WERI-Rb-1 (cell line): ENCODE measurements at regions not wholly inside any gene's neighbourhood (a gene's known extent, or its start where the extent isn't known, plus 50 kb on each side); places are given as distances from the start of the nearest gene placed in this dataset.

Source experiments
- DNase-seq: peaks from one replicate; pipeline ENCODE4 v3.0.0-alpha.2; 2020
- H3K27ac ChIP-seq: fragments of 250-450 bp; sonication (Bioruptor Pico); 2 replicates; pipeline ENCODE4 v1.5.1; 2020; ENCODE audit warnings: mild to moderate bottlenecking, moderate library complexity
- H3K27me3 ChIP-seq: fragments of 250-450 bp; sonication (Bioruptor Pico); 2 replicates; pipeline ENCODE4 v1.5.1; 2021; ENCODE audit warnings: mild to moderate bottlenecking, low read depth, moderate library complexity; ENCODE audit not compliant: insufficient read depth, severe bottlenecking
- H3K36me3 ChIP-seq: fragments of 250-450 bp; sonication (Bioruptor Pico); 2 replicates; pipeline ENCODE4 v1.5.1; 2020; ENCODE audit warnings: mild to moderate bottlenecking, moderate library complexity
- H3K4me3 ChIP-seq: 2 replicates; pipeline ENCODE4 v1.5.1; 2011; ENCODE audit warnings: low read depth, mild to moderate bottlenecking, control low read depth, low read length
- H3K9me3 ChIP-seq: fragments of 250-450 bp; sonication (Bioruptor Pico); 2 replicates; pipeline ENCODE4 v1.5.1; 2021; ENCODE audit warnings: mild to moderate bottlenecking, moderate library complexity; ENCODE audit not compliant: severe bottlenecking
- TF ChIP-seq, protein P1 (sequence below): IDR thresholded peaks from 2 replicates; pipeline ENCODE4 v1.5.1; 2011; ENCODE audit warnings: low read depth, mild to moderate bottlenecking, control low read depth, inconsistent platforms, low read length

DNA sequence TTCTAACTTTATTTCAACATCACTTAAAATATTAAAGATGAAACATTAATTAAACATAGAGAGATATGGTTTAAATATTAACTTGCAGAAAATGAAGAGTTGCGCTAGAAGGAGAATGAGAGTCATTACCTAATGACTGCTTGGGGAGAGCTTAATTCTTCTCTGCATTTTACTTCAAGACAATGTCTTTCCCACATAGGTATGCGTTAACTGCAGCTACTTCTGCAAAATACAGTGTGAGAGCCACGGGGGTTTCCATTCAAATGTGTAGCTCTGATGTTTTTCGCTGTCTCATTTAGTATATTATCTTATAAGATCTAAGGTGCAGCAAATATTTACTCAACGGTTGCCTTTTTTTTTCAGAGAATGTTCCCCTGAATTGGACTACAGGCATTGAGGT is 126.7 kb downstream of the TMX3 start:
- no peaks in the 10 kb centered on the region for H3K9me3 ChIP-seq
- no peaks in the 10 kb centered on the region for H3K27me3 ChIP-seq
- no peak for DNase-seq
- H3K36me3 ChIP-seq, result no peaks in the 10 kb centered on the region
- H3K4me3 ChIP-seq, result no peak overlapping the region
- TF ChIP-seq, protein P1, sequence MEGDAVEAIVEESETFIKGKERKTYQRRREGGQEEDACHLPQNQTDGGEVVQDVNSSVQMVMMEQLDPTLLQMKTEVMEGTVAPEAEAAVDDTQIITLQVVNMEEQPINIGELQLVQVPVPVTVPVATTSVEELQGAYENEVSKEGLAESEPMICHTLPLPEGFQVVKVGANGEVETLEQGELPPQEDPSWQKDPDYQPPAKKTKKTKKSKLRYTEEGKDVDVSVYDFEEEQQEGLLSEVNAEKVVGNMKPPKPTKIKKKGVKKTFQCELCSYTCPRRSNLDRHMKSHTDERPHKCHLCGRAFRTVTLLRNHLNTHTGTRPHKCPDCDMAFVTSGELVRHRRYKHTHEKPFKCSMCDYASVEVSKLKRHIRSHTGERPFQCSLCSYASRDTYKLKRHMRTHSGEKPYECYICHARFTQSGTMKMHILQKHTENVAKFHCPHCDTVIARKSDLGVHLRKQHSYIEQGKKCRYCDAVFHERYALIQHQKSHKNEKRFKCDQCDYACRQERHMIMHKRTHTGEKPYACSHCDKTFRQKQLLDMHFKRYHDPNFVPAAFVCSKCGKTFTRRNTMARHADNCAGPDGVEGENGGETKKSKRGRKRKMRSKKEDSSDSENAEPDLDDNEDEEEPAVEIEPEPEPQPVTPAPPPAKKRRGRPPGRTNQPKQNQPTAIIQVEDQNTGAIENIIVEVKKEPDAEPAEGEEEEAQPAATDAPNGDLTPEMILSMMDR, result no peak
- no peak overlapping the region for H3K27ac ChIP-seq

- TF ChIP-seq, protein P1, result no peak
- Histone ChIP-seq H3K4me3 (no peak overlapping the region), H3K9me3 (no peaks in the 10 kb centered on the region), H3K36me3 (no peaks in the 10 kb centered on the region), H3K27me3 (no peaks in the 10 kb centered on the region), H3K27ac (no peak overlapping the region)
- DNase-seq, result no peak
Measured at GRCh38 chr18:68583685-68584084, 131.2 kb downstream of the TMX3 start.

DNA sequence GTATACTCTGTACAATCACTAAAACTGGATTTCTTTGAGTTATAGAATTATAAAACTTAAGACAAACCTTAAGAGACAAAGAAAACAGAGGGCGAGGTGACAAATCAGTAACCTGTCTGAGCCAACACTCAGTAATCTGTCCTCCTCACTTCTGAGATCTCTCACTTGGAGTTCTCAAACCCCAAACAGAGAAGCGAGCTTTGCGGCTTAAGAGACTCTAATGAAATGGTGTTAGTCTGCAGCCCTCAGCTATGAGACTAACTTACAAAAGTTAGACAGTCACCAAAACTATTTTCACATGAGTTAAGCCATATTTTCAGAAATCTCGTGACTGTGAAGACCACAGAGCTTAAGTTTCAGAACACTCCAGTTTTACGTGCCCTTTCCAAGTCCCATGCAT is 140.6 kb downstream of the TMX3 start:
- TF ChIP-seq, protein P1, result no peak
- H3K27ac ChIP-seq, result no peak overlapping the region
- H3K9me3 ChIP-seq, result no peaks in the 10 kb centered on the region
- H3K4me3 ChIP-seq, result no peak overlapping the region
- no peak for DNase-seq
- no peaks in the 10 kb centered on the region for H3K36me3 ChIP-seq
- no peaks in the 10 kb centered on the region for H3K27me3 ChIP-seq

DNA sequence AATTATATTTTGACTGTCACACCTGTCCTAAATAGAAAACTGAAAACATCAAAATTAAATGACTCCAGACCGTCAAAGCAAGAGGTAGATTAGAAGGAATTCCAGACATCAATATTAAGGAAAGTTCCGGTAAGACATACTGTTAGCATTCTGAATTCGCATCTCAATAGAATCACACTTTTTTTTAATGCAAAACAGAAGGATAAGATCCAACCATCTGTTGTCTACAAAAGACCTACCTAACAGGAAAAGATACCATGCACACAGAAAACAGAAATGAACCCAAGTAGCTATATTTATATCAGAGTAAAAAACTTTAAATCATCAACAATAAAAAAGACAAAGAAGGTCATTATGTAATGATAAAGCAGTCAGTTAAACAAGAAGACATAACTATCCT is 145.0 kb downstream of the TMX3 start:
- H3K4me3 ChIP-seq, result no peak overlapping the region
- H3K9me3 ChIP-seq, result no peaks in the 10 kb centered on the region
- no peak overlapping the region for H3K27ac ChIP-seq
- H3K27me3 ChIP-seq, result no peaks in the 10 kb centered on the region
- no peaks in the 10 kb centered on the region for H3K36me3 ChIP-seq
- no peak for DNase-seq
- TF ChIP-seq, protein P1, result no peak

DNA sequence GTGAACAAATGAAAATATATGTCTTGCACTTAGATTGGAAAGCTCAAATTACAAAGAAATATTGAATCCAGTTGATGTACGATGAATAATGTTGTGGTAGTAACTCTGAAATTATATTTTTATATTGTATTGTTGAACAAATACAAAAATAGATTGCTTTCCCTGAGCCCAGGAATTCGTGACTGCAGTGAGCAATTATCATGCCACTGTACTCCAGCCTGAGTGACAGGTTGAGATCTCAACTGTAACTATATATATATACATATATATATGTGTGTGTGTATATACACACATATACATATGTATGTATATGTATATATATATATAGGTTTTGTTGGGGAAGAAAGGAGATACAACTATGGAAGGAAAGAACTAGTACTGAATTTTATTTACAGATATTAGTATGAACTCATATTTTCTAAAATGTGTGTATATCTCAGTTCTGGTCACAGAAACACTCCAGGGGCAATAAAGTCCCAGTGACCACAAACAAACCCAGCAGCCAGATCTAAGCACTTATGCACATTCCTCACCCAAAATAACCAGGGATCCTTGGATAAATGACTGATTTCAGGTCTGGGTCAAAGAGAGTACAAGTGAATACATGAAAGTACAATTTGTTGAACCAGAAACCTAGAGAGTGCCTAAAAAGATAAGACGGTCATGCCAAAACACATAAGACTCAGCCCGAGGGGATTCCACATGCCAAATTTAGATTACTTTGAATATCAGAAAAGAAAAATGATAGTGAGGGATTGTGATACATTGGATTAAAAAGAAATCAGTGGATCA is 146.3 kb downstream of the TMX3 start:
- no peaks in the 10 kb centered on the region for H3K27me3 ChIP-seq
- no peaks in the 10 kb centered on the region for H3K36me3 ChIP-seq
- DNase-seq, result no peak
- H3K27ac ChIP-seq, result no peak overlapping the region
- TF ChIP-seq, protein P1, result no peak
- H3K9me3 ChIP-seq, result no peaks in the 10 kb centered on the region
- H3K4me3 ChIP-seq, result no peak overlapping the region

GRCh38 chr18:68566991-68567390 is 147.9 kb downstream of the TMX3 start:
- no peak for DNase-seq
- Histone ChIP-seq H3K36me3 (no peaks in the 10 kb centered on the region), H3K4me3 (no peak overlapping the region), H3K27ac (no peak overlapping the region), H3K9me3 (no peaks in the 10 kb centered on the region), H3K27me3 (no peaks in the 10 kb centered on the region)
- TF ChIP-seq, protein P1, result no peak
